Activated naive CD8-positive, alpha-beta T cell treated with anti-CD3 and anti-CD28 coated beads, Interleukin-2, amount 50 U/mL, for 24 hours (primary cell): ENCODE measurements at regions not wholly inside any gene's neighbourhood (a gene's known extent, or its start where the extent isn't known, plus 50 kb on each side); places are given as distances from the start of the nearest gene placed in this dataset.

Experiments used
- ATAC-seq: fragments of 150-1000 bp; cut with Tn5 transposase; one replicate; pipeline ENCODE4 v1.10.0; 2021
- DNase-seq: peaks from one replicate; pipeline ENCODE4 v3.0.0; 2021
- H3K27ac Mint-ChIP-seq: one replicate; pipeline ENCODE4 v1.8.0; 2021; ENCODE audit warnings: mild to moderate bottlenecking, mixed read lengths
- H3K27me3 Mint-ChIP-seq: one replicate; pipeline ENCODE4 v1.8.0; 2021; ENCODE audit warnings: mixed read lengths
- H3K36me3 Mint-ChIP-seq: one replicate; pipeline ENCODE4 v1.8.0; 2021; ENCODE audit warnings: low read depth, mixed read lengths
- H3K4me1 Mint-ChIP-seq: one replicate; pipeline ENCODE4 v1.8.0; 2021; ENCODE audit warnings: mixed read lengths
- H3K4me3 Mint-ChIP-seq: one replicate; pipeline ENCODE4 v1.8.0; 2021; ENCODE audit warnings: mild to moderate bottlenecking, moderate library complexity, mixed read lengths
- H3K9me3 Mint-ChIP-seq: one replicate; pipeline ENCODE4 v1.8.0; 2021; ENCODE audit warnings: mixed read lengths

GRCh38 chr14:34362641-34363251 is 99.3 kb downstream of the SPTSSA start:
- no peak for ATAC-seq
- no peak overlapping the region for H3K27ac Mint-ChIP-seq
- H3K4me1 Mint-ChIP-seq, result no peaks in the 10 kb centered on the region
- DNase-seq, result no peak
- no peaks in the 10 kb centered on the region for H3K36me3 Mint-ChIP-seq
- no peaks in the 10 kb centered on the region for H3K9me3 Mint-ChIP-seq
- no peak overlapping the region for H3K4me3 Mint-ChIP-seq
- H3K27me3 Mint-ChIP-seq, result peaks cover 12% of the 10 kb centered on the region

- no peaks in the 10 kb centered on the region for H3K4me1 Mint-ChIP-seq
- no peaks in the 10 kb centered on the region for H3K36me3 Mint-ChIP-seq
- no peak for ATAC-seq
- peaks cover 9% of the 10 kb centered on the region for H3K27me3 Mint-ChIP-seq
- DNase-seq, result no peak
- no peaks in the 10 kb centered on the region for H3K9me3 Mint-ChIP-seq
- no peak overlapping the region for H3K4me3 Mint-ChIP-seq
- H3K27ac Mint-ChIP-seq, result no peak overlapping the region
These were observed 100.5 kb downstream of the SPTSSA start for GRCh38 chr14:34361504-34362011.

- no peaks in the 10 kb centered on the region for H3K36me3 Mint-ChIP-seq
- no peak overlapping the region for H3K27ac Mint-ChIP-seq
- ATAC-seq (no peak), DNase-seq (no peak)
- no peak overlapping the region for H3K4me3 Mint-ChIP-seq
- H3K9me3 Mint-ChIP-seq, result no peaks in the 10 kb centered on the region
- no peaks in the 10 kb centered on the region for H3K4me1 Mint-ChIP-seq
- H3K27me3 Mint-ChIP-seq, result peaks cover 5% of the 10 kb centered on the region
These were observed 102.5 kb downstream of the SPTSSA start for GRCh38 chr14:34359420-34360117.

GRCh38 chr14:34356264-34356654 is 105.8 kb downstream of the SPTSSA start:
- no peaks in the 10 kb centered on the region for H3K36me3 Mint-ChIP-seq
- H3K9me3 Mint-ChIP-seq, result no peaks in the 10 kb centered on the region
- ATAC-seq, result peak; percentile 33
- H3K27me3 Mint-ChIP-seq, result no peaks in the 10 kb centered on the region
- no peak overlapping the region for H3K27ac Mint-ChIP-seq
- H3K4me3 Mint-ChIP-seq, result no peak overlapping the region
- H3K4me1 Mint-ChIP-seq, result no peaks in the 10 kb centered on the region
- DNase-seq, result no peak

- Mint-ChIP-seq H3K27ac (no peak overlapping the region), H3K4me3 (no peak overlapping the region), H3K36me3 (no peaks in the 10 kb centered on the region), H3K27me3 (no peaks in the 10 kb centered on the region), H3K9me3 (no peaks in the 10 kb centered on the region), H3K4me1 (no peaks in the 10 kb centered on the region)
- DNase-seq (no peak), ATAC-seq (no peak)
These were observed 106.3 kb downstream of the SPTSSA start for GRCh38 chr14:34355584-34356263.

GRCh38 chr14:34354556-34354955 is 107.5 kb downstream of the SPTSSA start:
- ATAC-seq (no peak), DNase-seq (no peak)
- Mint-ChIP-seq H3K4me3 (no peak overlapping the region), H3K9me3 (no peaks in the 10 kb centered on the region), H3K36me3 (no peaks in the 10 kb centered on the region), H3K27ac (no peak overlapping the region), H3K4me1 (no peaks in the 10 kb centered on the region), H3K27me3 (no peaks in the 10 kb centered on the region)

- Mint-ChIP-seq H3K4me1 (no peaks in the 10 kb centered on the region), H3K27ac (no peak overlapping the region), H3K36me3 (no peaks in the 10 kb centered on the region), H3K27me3 (no peaks in the 10 kb centered on the region), H3K4me3 (no peak overlapping the region), H3K9me3 (no peaks in the 10 kb centered on the region)
- DNase-seq (no peak), ATAC-seq (no peak)
These were observed 111.1 kb downstream of the SPTSSA start for GRCh38 chr14:34350903-34351302.

- Mint-ChIP-seq H3K27ac (no peak overlapping the region), H3K36me3 (no peaks in the 10 kb centered on the region), H3K9me3 (no peaks in the 10 kb centered on the region), H3K4me3 (no peak overlapping the region), H3K4me1 (peaks cover 5% of the 10 kb centered on the region), H3K27me3 (no peaks in the 10 kb centered on the region)
- DNase-seq, result no peak
- no peak for ATAC-seq
These were observed 113.4 kb downstream of the SPTSSA start for GRCh38 chr14:34348592-34348991.

GRCh38 chr14:34347683-34348082 is 114.4 kb downstream of the SPTSSA start:
- no peak for ATAC-seq
- no peak for DNase-seq
- Mint-ChIP-seq H3K4me1 (peaks cover 5% of the 10 kb centered on the region), H3K9me3 (no peaks in the 10 kb centered on the region), H3K27me3 (no peaks in the 10 kb centered on the region), H3K4me3 (no peak overlapping the region), H3K27ac (no peak overlapping the region), H3K36me3 (no peaks in the 10 kb centered on the region)

- peaks cover 5% of the 10 kb centered on the region for H3K4me1 Mint-ChIP-seq
- ATAC-seq, result no peak
- no peaks in the 10 kb centered on the region for H3K9me3 Mint-ChIP-seq
- no peaks in the 10 kb centered on the region for H3K36me3 Mint-ChIP-seq
- no peak overlapping the region for H3K4me3 Mint-ChIP-seq
- no peaks in the 10 kb centered on the region for H3K27me3 Mint-ChIP-seq
- H3K27ac Mint-ChIP-seq, result no peak overlapping the region
- DNase-seq, result no peak
These were observed 116.1 kb downstream of the SPTSSA start for GRCh38 chr14:34345718-34346465.

- Mint-ChIP-seq H3K27me3 (no peaks in the 10 kb centered on the region), H3K27ac (no peak overlapping the region), H3K4me1 (peaks cover 5% of the 10 kb centered on the region), H3K4me3 (no peak overlapping the region), H3K9me3 (no peaks in the 10 kb centered on the region), H3K36me3 (no peaks in the 10 kb centered on the region)
- ATAC-seq (no peak), DNase-seq (no peak)
These were observed 117.7 kb downstream of the SPTSSA start for GRCh38 chr14:34344318-34344717.

- H3K4me3 Mint-ChIP-seq, result no peak overlapping the region
- no peaks in the 10 kb centered on the region for H3K9me3 Mint-ChIP-seq
- H3K36me3 Mint-ChIP-seq, result no peaks in the 10 kb centered on the region
- no peaks in the 10 kb centered on the region for H3K27me3 Mint-ChIP-seq
- no peak overlapping the region for H3K27ac Mint-ChIP-seq
- DNase-seq, result no peak
- H3K4me1 Mint-ChIP-seq, result peaks cover 3% of the 10 kb centered on the region
- no peak for ATAC-seq
These were observed 121.9 kb downstream of the SPTSSA start for GRCh38 chr14:34340025-34340625.

- Mint-ChIP-seq H3K4me3 (no peak overlapping the region), H3K27me3 (no peaks in the 10 kb centered on the region), H3K9me3 (no peaks in the 10 kb centered on the region), H3K36me3 (no peaks in the 10 kb centered on the region), H3K4me1 (no peaks in the 10 kb centered on the region), H3K27ac (no peak overlapping the region)
- no peak for ATAC-seq
- no peak for DNase-seq
These were observed 124.0 kb downstream of the SPTSSA start for GRCh38 chr14:34338056-34338455.

GRCh38 chr14:34336501-34336900 is 125.5 kb downstream of the SPTSSA start:
- peaks cover 3% of the 10 kb centered on the region for H3K4me1 Mint-ChIP-seq
- no peaks in the 10 kb centered on the region for H3K27me3 Mint-ChIP-seq
- no peak overlapping the region for H3K27ac Mint-ChIP-seq
- DNase-seq (no peak), ATAC-seq (no peak)
- no peaks in the 10 kb centered on the region for H3K36me3 Mint-ChIP-seq
- no peak overlapping the region for H3K4me3 Mint-ChIP-seq
- no peaks in the 10 kb centered on the region for H3K9me3 Mint-ChIP-seq
